ENCODE measurements at regions not wholly inside any gene's neighbourhood (a gene's known extent, or its start where the extent isn't known, plus 50 kb on each side); places are given as distances from the start of the nearest gene placed in this dataset.

GRCh38 chr13:68048802-68049359, 818.7 kb upstream of the PCDH9 start:
- TF ChIP-seq CTCF (IDR thresholded peaks at IDR 0.05 in 8 of 11, conservative IDR thresholded peaks at IDR 0.05 in 3 of 11), result no peak
- no peak for TF ChIP-seq POLR2AphosphoS5 (IDR thresholded peaks at IDR 0.05)
- TF ChIP-seq POLR2A (IDR thresholded peaks at IDR 0.05), result no peak

Measured in spleen (tissue), 7 donors.